Naive thymus-derived CD4-positive, alpha-beta T cell (primary cell): ENCODE measurements at regions not wholly inside any gene's neighbourhood (a gene's known extent, or its start where the extent isn't known, plus 50 kb on each side); places are given as distances from the start of the nearest gene placed in this dataset.

ENCODE experiments used
- ATAC-seq: fragments of 150-1000 bp; cut with Tn5 transposase; 2 replicates; pipeline ENCODE4 v1.10.0; 2021; ENCODE audit warnings: mild to moderate bottlenecking, moderate library complexity
- CTCF ChIA-PET: fragments of 350-600 bp; sonication (Branson Sonifier 250); formaldehyde crosslinking; loops from one replicate; lab custom pipeline; 2021; ENCODE audit warnings: antibody characterized with exemption; lab: Charles Lee
- POLR2A ChIA-PET: fragments of 350-600 bp; sonication (Branson Sonifier 250); formaldehyde crosslinking; loops from one replicate; lab custom pipeline; 2021; ENCODE audit warnings: antibody characterized with exemption, inconsistent platforms; lab: Charles Lee
- DNase-seq, 9 donors: peaks; one replicate each; pipeline versions ENCODE4 v3.0.0 to v3.0.0-alpha.2; 2020 to 2022; ENCODE audit warnings: mixed read lengths in 1 of 9
- H3K27ac ChIP-seq: one replicate; pipeline ENCODE4 v1.7.0; 2013; ENCODE audit warnings: mild to moderate bottlenecking, low read depth, low read length, moderate library complexity
- H3K27me3 ChIP-seq, 2 donors: one replicate each; pipeline ENCODE4 v1.7.0; 2013; ENCODE audit warnings: low read length in 2 of 2, mild to moderate bottlenecking in 2 of 2, moderate library complexity in 2 of 2; ENCODE audit not compliant: control insufficient read depth in 2 of 2, insufficient read depth in 2 of 2
- H3K36me3 ChIP-seq, 3 experiments: 1 replicate in 2 of 3; 2 replicates in 1 of 3; pipeline ENCODE4 v1.7.0; 2013; ENCODE audit warnings: low read length in 3 of 3, mild to moderate bottlenecking in 3 of 3, moderate library complexity in 1 of 3; ENCODE audit not compliant: insufficient read depth in 3 of 3, control insufficient read depth in 2 of 3
- H3K4me1 ChIP-seq, 2 donors: one replicate each; pipeline ENCODE4 v1.7.0; 2013; ENCODE audit warnings: low read length in 2 of 2, mild to moderate bottlenecking in 2 of 2, moderate library complexity in 1 of 2; ENCODE audit not compliant: control insufficient read depth in 2 of 2, insufficient read depth in 2 of 2
- H3K4me3 ChIP-seq: 2 replicates; pipeline ENCODE4 v1.7.0; 2013; ENCODE audit warnings: mild to moderate bottlenecking, low read length
- H3K9me3 ChIP-seq, 3 experiments: 1 replicate in 2 of 3; 2 replicates in 1 of 3; pipeline ENCODE4 v1.7.0; 2013; ENCODE audit warnings: low read length in 3 of 3; ENCODE audit not compliant: control insufficient read depth in 2 of 3
- H3K27ac Mint-ChIP-seq, 9 donors: one replicate each; pipeline ENCODE4 v1.8.0; 2020 to 2022; ENCODE audit warnings: mixed read lengths in 9 of 9, mild to moderate bottlenecking in 8 of 9, moderate library complexity in 5 of 9, inconsistent platforms in 2 of 9
- H3K27me3 Mint-ChIP-seq, 5 donors: one replicate each; pipeline ENCODE4 v1.8.0; 2021 to 2022; ENCODE audit warnings: mixed read lengths in 5 of 5, mild to moderate bottlenecking in 1 of 5
- H3K36me3 Mint-ChIP-seq, 5 donors: one replicate each; pipeline ENCODE4 v1.8.0; 2020 to 2022; ENCODE audit warnings: mixed read lengths in 5 of 5, mild to moderate bottlenecking in 3 of 5, inconsistent platforms in 1 of 5
- H3K4me1 Mint-ChIP-seq, 7 donors: one replicate each; pipeline ENCODE4 v1.8.0; 2020 to 2022; ENCODE audit warnings: mixed read lengths in 7 of 7, mild to moderate bottlenecking in 3 of 7, inconsistent platforms in 1 of 7
- H3K4me3 Mint-ChIP-seq, 10 donors: one replicate each; pipeline ENCODE4 v1.8.0; 2020 to 2022; ENCODE audit warnings: mild to moderate bottlenecking in 10 of 10, mixed read lengths in 10 of 10, moderate library complexity in 6 of 10, inconsistent platforms in 2 of 10
- H3K9me3 Mint-ChIP-seq, 11 donors: one replicate each; pipeline ENCODE4 v1.8.0; 2020 to 2022; ENCODE audit warnings: mixed read lengths in 11 of 11, mild to moderate bottlenecking in 4 of 11, inconsistent platforms in 1 of 11, moderate library complexity in 1 of 11
- intact Hi-C, 2 donors: fragments of 100-400 bp; cut with micrococcal nuclease; formaldehyde crosslinking; loops; one replicate each; pipeline ENCODE4 v1.15.1; 2023

- intact Hi-C loops = no loop called here
- peak overlapping the region in 1 of 9 donors; percentile 55 for H3K27ac Mint-ChIP-seq
- no peak overlapping the region for H3K4me3 ChIP-seq
- no peaks in the 10 kb centered on the region for H3K36me3 ChIP-seq
- POLR2A ChIA-PET = no interaction called here
- peaks cover 0 to 4% (median 0%) of the 10 kb centered on the region in 5 donors for H3K36me3 Mint-ChIP-seq
- H3K4me1 ChIP-seq = no peaks in the 10 kb centered on the region
- DNase-seq (no peak), ATAC-seq (no peak)
- H3K9me3 ChIP-seq = peaks cover 0 to 3% (median 0%) of the 10 kb centered on the region in 3 experiments
- no peaks in the 10 kb centered on the region for H3K27me3 ChIP-seq
- CTCF ChIA-PET = no interaction called here
- no peaks in the 10 kb centered on the region for H3K27me3 Mint-ChIP-seq
- H3K4me1 Mint-ChIP-seq = no peaks in the 10 kb centered on the region
- H3K9me3 Mint-ChIP-seq = peaks cover 5 to 65% (median 22%) of the 10 kb centered on the region in 11 donors
- H3K27ac ChIP-seq = no peak overlapping the region
- H3K4me3 Mint-ChIP-seq = no peak overlapping the region
These were observed 1291.5 kb downstream of the TYW1 start for GRCh38 chr7:68288144-68288593.

DNA sequence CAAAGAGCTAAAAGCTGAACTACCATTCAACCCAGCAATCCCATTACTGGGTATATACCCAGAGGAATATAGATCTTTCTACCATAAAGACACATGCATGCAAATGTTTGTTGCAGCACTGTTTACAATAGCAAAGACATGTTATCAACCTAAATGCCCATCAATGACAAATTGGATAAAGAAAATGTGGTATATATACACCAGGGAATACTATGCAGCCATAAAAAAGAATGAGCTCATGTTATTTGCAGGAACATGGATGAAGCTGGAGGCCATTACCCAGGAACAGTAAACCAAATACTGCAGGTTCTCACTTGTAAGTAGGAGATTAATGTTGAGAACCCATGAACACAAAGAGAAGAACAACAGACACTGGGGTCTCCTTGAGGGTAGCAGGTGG, 1295.1 kb downstream of the TYW1 start:
- intact Hi-C loops = no loop called here

DNA sequence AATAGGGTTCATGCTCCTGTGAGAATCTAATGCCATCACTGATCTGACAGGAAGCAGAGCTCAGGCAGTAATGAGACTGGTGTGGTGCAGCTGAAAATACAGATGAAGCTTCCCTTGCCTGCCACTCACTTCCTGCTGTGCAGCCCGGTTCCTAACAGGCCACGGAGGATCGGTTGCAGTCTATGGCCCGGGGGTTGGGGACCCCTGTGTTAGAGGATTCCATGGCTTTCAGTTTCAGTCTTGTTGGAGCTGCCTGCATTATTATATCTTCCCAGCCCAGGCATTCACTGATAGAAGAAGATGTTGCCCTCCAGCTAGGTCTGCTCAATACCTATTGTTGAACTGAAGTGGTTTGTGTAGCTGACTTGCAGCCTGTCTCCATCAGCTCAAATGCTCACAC, 1298.8 kb downstream of the TYW1 start:
- POLR2A ChIA-PET = no interaction called here
- CTCF ChIA-PET = no interaction called here
- H3K4me3 Mint-ChIP-seq = no peak overlapping the region
- intact Hi-C loops = no loop called here
- DNase-seq = no peak
- no peaks in the 10 kb centered on the region for H3K4me1 ChIP-seq
- H3K36me3 Mint-ChIP-seq = no peaks in the 10 kb centered on the region
- no peaks in the 10 kb centered on the region for H3K27me3 ChIP-seq
- H3K9me3 Mint-ChIP-seq = peaks cover 8 to 50% (median 26%) of the 10 kb centered on the region in 11 donors
- no peak overlapping the region for H3K27ac ChIP-seq
- no peak overlapping the region for H3K27ac Mint-ChIP-seq
- H3K36me3 ChIP-seq = no peaks in the 10 kb centered on the region
- no peak for ATAC-seq
- H3K4me1 Mint-ChIP-seq = no peaks in the 10 kb centered on the region
- H3K9me3 ChIP-seq = no peaks in the 10 kb centered on the region
- no peak overlapping the region for H3K4me3 ChIP-seq
- no peaks in the 10 kb centered on the region for H3K27me3 Mint-ChIP-seq

More for the DNA sequence above, 1295.1 kb downstream of the TYW1 start:
- H3K27me3 Mint-ChIP-seq = no peaks in the 10 kb centered on the region
- ATAC-seq (no peak), DNase-seq (no peak)
- Histone ChIP-seq H3K27me3 (no peaks in the 10 kb centered on the region), H3K9me3 (no peaks in the 10 kb centered on the region), H3K27ac (no peak overlapping the region), H3K36me3 (no peaks in the 10 kb centered on the region), H3K4me3 (no peak overlapping the region), H3K4me1 (no peaks in the 10 kb centered on the region)
- POLR2A ChIA-PET = no interaction called here
- H3K9me3 Mint-ChIP-seq = peaks cover 4 to 49% (median 21%) of the 10 kb centered on the region in 11 donors
- no peak overlapping the region for H3K4me3 Mint-ChIP-seq
- H3K36me3 Mint-ChIP-seq = peaks cover 0 to under 1% (median 0%) of the 10 kb centered on the region in 5 donors
- CTCF ChIA-PET = no interaction called here
- H3K27ac Mint-ChIP-seq = no peak overlapping the region
- H3K4me1 Mint-ChIP-seq = no peaks in the 10 kb centered on the region

DNA sequence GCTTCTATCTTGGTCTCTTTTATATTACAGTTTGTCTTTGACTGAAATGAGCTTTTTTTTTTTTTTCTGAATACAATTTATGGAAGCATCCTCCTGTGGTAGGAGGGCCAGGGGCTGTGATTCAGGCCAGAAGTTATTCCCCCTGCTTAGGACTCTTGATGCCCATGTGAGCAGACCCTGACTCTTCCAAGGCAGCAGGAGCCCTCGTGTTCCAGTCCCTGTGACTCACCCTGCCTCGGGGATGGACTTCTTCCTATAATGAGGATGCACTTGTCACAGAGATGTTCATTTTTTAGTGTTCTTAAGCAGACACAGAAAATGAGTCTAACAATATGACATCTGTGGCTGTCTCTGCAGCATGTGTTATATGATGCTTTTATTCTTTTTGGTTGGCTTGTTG, 1293.7 kb upstream of the AUTS2 start:
- CTCF ChIA-PET = no interaction called here
- intact Hi-C loops = no loop called here
- H3K4me3 Mint-ChIP-seq = no peak overlapping the region

GRCh38 chr7:68306692-68307107, 1291.6 kb upstream of the AUTS2 start:
- H3K27me3 ChIP-seq = no peaks in the 10 kb centered on the region
- H3K36me3 Mint-ChIP-seq = no peaks in the 10 kb centered on the region
- no peak for DNase-seq
- no peaks in the 10 kb centered on the region for H3K4me1 Mint-ChIP-seq
- H3K9me3 ChIP-seq = no peaks in the 10 kb centered on the region
- POLR2A ChIA-PET = no interaction called here
- H3K9me3 Mint-ChIP-seq = peaks cover 0 to 31% (median 12%) of the 10 kb centered on the region in 11 donors
- H3K27me3 Mint-ChIP-seq = no peaks in the 10 kb centered on the region
- no peaks in the 10 kb centered on the region for H3K36me3 ChIP-seq
- H3K4me3 Mint-ChIP-seq = no peak overlapping the region
- no peak overlapping the region for H3K27ac ChIP-seq
- CTCF ChIA-PET = no interaction called here
- no peak overlapping the region for H3K27ac Mint-ChIP-seq
- intact Hi-C loops = no loop called here
- H3K4me3 ChIP-seq = no peak overlapping the region
- no peaks in the 10 kb centered on the region for H3K4me1 ChIP-seq
- ATAC-seq = no peak

More for the DNA sequence above, 1293.7 kb upstream of the AUTS2 start:
- no peaks in the 10 kb centered on the region for H3K4me1 Mint-ChIP-seq
- H3K27me3 Mint-ChIP-seq = no peaks in the 10 kb centered on the region
- POLR2A ChIA-PET = no interaction called here
- ATAC-seq = no peak
- H3K9me3 ChIP-seq = no peaks in the 10 kb centered on the region
- H3K27ac ChIP-seq = no peak overlapping the region
- no peak overlapping the region for H3K4me3 ChIP-seq
- no peaks in the 10 kb centered on the region for H3K4me1 ChIP-seq
- H3K36me3 ChIP-seq = no peaks in the 10 kb centered on the region
- no peaks in the 10 kb centered on the region for H3K36me3 Mint-ChIP-seq
- peaks cover 0 to 37% (median 13%) of the 10 kb centered on the region in 11 donors for H3K9me3 Mint-ChIP-seq
- DNase-seq = no peak
- no peak overlapping the region for H3K27ac Mint-ChIP-seq
- no peaks in the 10 kb centered on the region for H3K27me3 ChIP-seq

DNA sequence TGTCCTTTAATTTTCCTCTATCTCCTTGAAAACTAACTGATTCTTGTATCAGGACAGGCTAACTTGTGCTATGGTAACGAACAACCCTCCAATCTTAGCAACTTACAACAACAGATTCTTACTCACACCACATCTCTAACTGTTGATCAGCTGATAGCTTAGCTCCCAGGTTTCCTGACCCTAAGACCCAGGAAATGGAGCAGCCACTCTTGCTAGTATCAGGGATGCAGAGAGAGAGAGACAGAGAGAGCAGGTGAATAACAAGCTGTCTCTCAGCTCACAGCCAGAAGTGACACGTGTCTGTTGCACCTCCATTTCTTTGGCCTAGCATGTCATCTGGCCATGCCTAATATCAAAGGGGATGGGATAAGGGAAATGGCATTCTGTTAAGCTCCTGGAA, 1289.0 kb upstream of the AUTS2 start:
- Histone ChIP-seq H3K9me3 (peaks cover 0 to 4% (median 0%) of the 10 kb centered on the region in 3 experiments), H3K36me3 (no peaks in the 10 kb centered on the region), H3K4me1 (no peaks in the 10 kb centered on the region), H3K4me3 (no peak overlapping the region), H3K27ac (no peak overlapping the region), H3K27me3 (no peaks in the 10 kb centered on the region)
- POLR2A ChIA-PET = no interaction called here
- H3K4me1 Mint-ChIP-seq = no peaks in the 10 kb centered on the region
- ATAC-seq = no peak
- peaks cover 0 to 4% (median 0%) of the 10 kb centered on the region in 5 donors for H3K36me3 Mint-ChIP-seq
- no peak overlapping the region for H3K4me3 Mint-ChIP-seq
- intact Hi-C loops = no loop called here
- DNase-seq = no peak
- CTCF ChIA-PET = no interaction called here
- no peak overlapping the region for H3K27ac Mint-ChIP-seq
- H3K27me3 Mint-ChIP-seq = no peaks in the 10 kb centered on the region
- peaks cover 8 to 48% (median 21%) of the 10 kb centered on the region in 11 donors for H3K9me3 Mint-ChIP-seq

DNA sequence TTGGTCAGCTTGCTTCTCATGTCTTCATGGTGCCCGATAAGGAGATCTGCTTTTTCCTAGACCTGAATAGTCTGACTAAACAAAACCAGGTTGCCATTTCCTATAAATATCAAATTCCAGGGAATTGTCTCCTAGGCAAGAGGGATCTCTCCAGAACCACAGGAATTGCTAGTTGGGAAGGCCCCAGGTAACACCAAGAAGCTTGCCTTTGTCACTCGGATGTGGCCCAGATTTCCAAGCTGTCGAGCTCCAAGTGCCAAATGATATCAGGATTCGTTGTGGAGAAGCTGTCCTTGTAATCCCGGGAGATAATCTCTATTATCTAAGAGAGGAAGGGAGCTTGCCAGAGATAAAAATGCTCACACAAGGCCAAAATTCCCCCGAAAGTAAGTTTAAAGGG, 1288.5 kb upstream of the AUTS2 start:
- H3K9me3 Mint-ChIP-seq = peaks cover 8 to 48% (median 21%) of the 10 kb centered on the region in 11 donors

More for the DNA sequence above, 1288.5 kb upstream of the AUTS2 start:
- Histone ChIP-seq H3K4me3 (no peak overlapping the region), H3K4me1 (no peaks in the 10 kb centered on the region), H3K9me3 (peaks cover 0 to 4% (median 0%) of the 10 kb centered on the region in 3 experiments), H3K27ac (no peak overlapping the region), H3K27me3 (no peaks in the 10 kb centered on the region), H3K36me3 (no peaks in the 10 kb centered on the region)
- no peaks in the 10 kb centered on the region for H3K27me3 Mint-ChIP-seq
- intact Hi-C loops = no loop called here
- ATAC-seq (no peak), DNase-seq (no peak)
- H3K4me1 Mint-ChIP-seq = no peaks in the 10 kb centered on the region
- ChIA-PET CTCF (no interaction called here), POLR2A (no interaction called here)
- H3K27ac Mint-ChIP-seq = no peak overlapping the region
- H3K36me3 Mint-ChIP-seq = peaks cover 0 to 4% (median 0%) of the 10 kb centered on the region in 5 donors
- H3K4me3 Mint-ChIP-seq = no peak overlapping the region
